Smooth muscle cell (in vitro differentiated cells): ENCODE measurements at regions not wholly inside any gene's neighbourhood (a gene's known extent, or its start where the extent isn't known, plus 50 kb on each side); places are given as distances from the start of the nearest gene placed in this dataset.

Experiments
- DNase-seq: peaks from one replicate; lab custom pipeline; 2025; ENCODE audit not compliant: unreplicated experiment; lab: John Stamatoyannopoulos, UW
- H2AFZ ChIP-seq: fragments of 200-600 bp; sonication (generic); 2 replicates; pipeline ENCODE4 v1.6.0; 2016; ENCODE audit warnings: antibody characterized with exemption, low read depth, mild to moderate bottlenecking
- H3F3A ChIP-seq: fragments of 200-600 bp; sonication (generic); 2 replicates; pipeline ENCODE4 v1.6.0; 2017; ENCODE audit warnings: antibody characterized with exemption, low read depth
- H3K27ac ChIP-seq: fragments of 200-600 bp; sonication (generic); 2 replicates; pipeline ENCODE4 v1.5.1; 2016; ENCODE audit warnings: low read depth, mild to moderate bottlenecking
- H3K27me3 ChIP-seq: fragments of 200-600 bp; sonication (generic); 2 replicates; pipeline ENCODE4 v1.6.1; 2016; ENCODE audit warnings: low read depth, mild to moderate bottlenecking
- H3K36me3 ChIP-seq: fragments of 200-600 bp; sonication (generic); 2 replicates; pipeline ENCODE4 v1.5.1; 2016; ENCODE audit warnings: low read depth
- H3K4me1 ChIP-seq: fragments of 200-600 bp; sonication (generic); 2 replicates; pipeline ENCODE4 v1.5.1; 2016; ENCODE audit warnings: low read depth
- H3K4me2 ChIP-seq: fragments of 200-600 bp; sonication (generic); 2 replicates; pipeline ENCODE4 v1.6.0; 2016; ENCODE audit warnings: mild to moderate bottlenecking
- H3K4me3 ChIP-seq: fragments of 200-600 bp; sonication (generic); 2 replicates; pipeline ENCODE4 v1.5.1; 2016; ENCODE audit warnings: mild to moderate bottlenecking
- H3K79me2 ChIP-seq: fragments of 200-600 bp; sonication (generic); 2 replicates; pipeline ENCODE4 v1.6.0; 2016; ENCODE audit warnings: low read depth, mild to moderate bottlenecking
- H3K9ac ChIP-seq: fragments of 200-600 bp; sonication (generic); 2 replicates; pipeline ENCODE4 v1.6.0; 2016; ENCODE audit warnings: low read depth
- H3K9me3 ChIP-seq: fragments of 200-600 bp; sonication (generic); replicated peaks from 2 replicates; pipeline ENCODE4 v1.5.1; 2016; ENCODE audit warnings: low read depth
- H4K20me1 ChIP-seq: fragments of 200-600 bp; sonication (generic); 2 replicates; pipeline ENCODE4 v1.6.0; 2016; ENCODE audit warnings: low read depth
- CTCF ChIP-seq: fragments of 200-600 bp; sonication (generic); IDR thresholded peaks from 2 replicates; pipeline ENCODE4 v1.5.1; 2017; ENCODE audit warnings: borderline replicate concordance, mild to moderate bottlenecking, antibody characterized with exemption; ENCODE audit not compliant: insufficient read depth, poor library complexity, severe bottlenecking
- WGBS: methylation state at CpG from one replicate; pipeline ENCODE4 v1.1.7; 2016; ENCODE audit warnings: low lambda C conversion rate; 5-methylcytosine and 5-hydroxymethylcytosine counted together

GRCh38 chr20:22322513-22322912 is 261.9 kb downstream of the FOXA2 start:
- H2AFZ ChIP-seq, result no peak overlapping the region
- peaks cover 33% of the 10 kb centered on the region for H3K27me3 ChIP-seq
- H3K9me3 ChIP-seq, result no peaks in the 10 kb centered on the region
- no peak for DNase-seq
- no peaks in the 10 kb centered on the region for H3K79me2 ChIP-seq
- no peaks in the 10 kb centered on the region for H4K20me1 ChIP-seq
- no peaks in the 10 kb centered on the region for H3F3A ChIP-seq
- no peaks in the 10 kb centered on the region for H3K4me1 ChIP-seq
- H3K27ac ChIP-seq, result no peak overlapping the region
- no peak overlapping the region for H3K4me2 ChIP-seq
- no peak overlapping the region for H3K4me3 ChIP-seq
- no peak for TF ChIP-seq CTCF
- H3K36me3 ChIP-seq, result no peaks in the 10 kb centered on the region
- H3K9ac ChIP-seq, result no peak overlapping the region
- 45% methylated on average over 2 of the region's 2 CpGs for WGBS

- no peak for TF ChIP-seq CTCF
- 79% methylated on average over 1 of the region's 1 CpG for WGBS
These were observed 263.2 kb downstream of the FOXA2 start for GRCh38 chr20:22321191-22321590.

GRCh38 chr20:22320245-22320915 is 264.0 kb downstream of the FOXA2 start:
- Histone ChIP-seq H3K4me2 (no peak overlapping the region), H3K36me3 (no peaks in the 10 kb centered on the region), H2AFZ (no peak overlapping the region), H3K9ac (no peak overlapping the region), H3K79me2 (no peaks in the 10 kb centered on the region), H3K9me3 (no peaks in the 10 kb centered on the region), H3K27me3 (peaks cover 33% of the 10 kb centered on the region), H3F3A (no peaks in the 10 kb centered on the region), H3K4me3 (no peak overlapping the region), H3K27ac (no peak overlapping the region), H4K20me1 (no peaks in the 10 kb centered on the region), H3K4me1 (no peaks in the 10 kb centered on the region)
- no peak for TF ChIP-seq CTCF
- WGBS, result 90% methylated on average over 3 of the region's 3 CpGs
- no peak for DNase-seq

More at GRCh38 chr20:22321191-22321590, 263.2 kb downstream of the FOXA2 start:
- H3K27me3 ChIP-seq, result peaks cover 33% of the 10 kb centered on the region
- no peak for DNase-seq
- H3K79me2 ChIP-seq, result no peaks in the 10 kb centered on the region
- no peak overlapping the region for H2AFZ ChIP-seq
- H4K20me1 ChIP-seq, result no peaks in the 10 kb centered on the region
- H3K9ac ChIP-seq, result no peak overlapping the region
- H3K27ac ChIP-seq, result no peak overlapping the region
- no peaks in the 10 kb centered on the region for H3F3A ChIP-seq
- no peaks in the 10 kb centered on the region for H3K9me3 ChIP-seq
- H3K4me1 ChIP-seq, result no peaks in the 10 kb centered on the region
- no peak overlapping the region for H3K4me3 ChIP-seq
- H3K36me3 ChIP-seq, result no peaks in the 10 kb centered on the region
- no peak overlapping the region for H3K4me2 ChIP-seq

GRCh38 chr20:22315771-22316170 is 268.6 kb downstream of the FOXA2 start:
- no peak overlapping the region for H2AFZ ChIP-seq
- no peak overlapping the region for H3K9ac ChIP-seq
- no peak for TF ChIP-seq CTCF
- H3K36me3 ChIP-seq, result no peaks in the 10 kb centered on the region
- DNase-seq, result no peak
- H3K4me3 ChIP-seq, result no peak overlapping the region
- 81% methylated on average over 5 of the region's 5 CpGs for WGBS
- no peaks in the 10 kb centered on the region for H3F3A ChIP-seq
- no peak overlapping the region for H3K4me2 ChIP-seq
- H3K27me3 ChIP-seq, result peaks cover 15% of the 10 kb centered on the region
- no peaks in the 10 kb centered on the region for H4K20me1 ChIP-seq
- no peaks in the 10 kb centered on the region for H3K9me3 ChIP-seq
- no peak overlapping the region for H3K27ac ChIP-seq
- H3K4me1 ChIP-seq, result no peaks in the 10 kb centered on the region
- no peaks in the 10 kb centered on the region for H3K79me2 ChIP-seq
